Fibroblast of mammary gland (primary cell): ENCODE measurements at regions not wholly inside any gene's neighbourhood (a gene's known extent, or its start where the extent isn't known, plus 50 kb on each side); places are given as distances from the start of the nearest gene placed in this dataset.

Experiments used
- DNase-seq: peaks from one replicate; pipeline ENCODE4 v3.0.0-alpha.2; 2010; ENCODE audit warnings: low read depth
- H3K4me3 ChIP-seq: 2 replicates; pipeline ENCODE4 v1.5.1; 2011; ENCODE audit warnings: low read depth, mild to moderate bottlenecking, low read length, moderate library complexity; ENCODE audit not compliant: control insufficient read depth
- TF ChIP-seq, protein P1 (sequence below): conservative IDR thresholded peaks from 2 replicates; pipeline ENCODE4 v1.5.1; 2011; ENCODE audit warnings: low read depth, low read length, inconsistent platforms; ENCODE audit not compliant: control insufficient read depth, insufficient read depth

DNA sequence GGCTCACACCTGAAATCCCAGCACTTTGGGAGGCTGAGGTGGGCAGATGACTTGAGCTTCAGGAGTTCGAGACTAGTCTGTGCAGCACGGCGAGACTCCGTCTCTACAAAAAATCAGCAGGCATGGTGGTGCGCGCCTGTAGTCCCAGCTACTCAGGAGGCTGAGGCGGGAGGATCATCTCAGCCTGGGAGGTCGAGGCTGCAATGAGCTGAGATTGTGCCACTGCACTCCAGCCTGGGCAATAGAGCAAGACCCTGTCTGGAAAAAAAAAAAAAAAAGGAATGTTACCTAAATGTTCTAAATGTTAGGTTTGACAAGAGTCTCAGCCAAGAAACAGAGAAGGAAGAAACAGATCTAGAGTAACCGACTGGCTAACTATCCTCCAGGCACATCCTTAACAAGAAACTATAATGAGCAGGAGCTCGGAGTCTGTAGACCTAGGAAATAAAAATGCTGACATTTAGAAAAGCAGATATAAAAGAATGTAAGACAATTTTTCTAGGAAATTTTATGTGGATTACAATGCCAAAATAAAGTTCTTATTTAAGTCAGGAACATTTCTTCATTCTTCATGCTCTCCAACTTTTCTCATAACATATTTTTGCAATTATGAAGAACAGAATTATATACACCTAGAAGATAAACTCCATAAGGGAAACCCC lies 166.6 kb upstream of the TBCA start:
- TF ChIP-seq, protein P1, sequence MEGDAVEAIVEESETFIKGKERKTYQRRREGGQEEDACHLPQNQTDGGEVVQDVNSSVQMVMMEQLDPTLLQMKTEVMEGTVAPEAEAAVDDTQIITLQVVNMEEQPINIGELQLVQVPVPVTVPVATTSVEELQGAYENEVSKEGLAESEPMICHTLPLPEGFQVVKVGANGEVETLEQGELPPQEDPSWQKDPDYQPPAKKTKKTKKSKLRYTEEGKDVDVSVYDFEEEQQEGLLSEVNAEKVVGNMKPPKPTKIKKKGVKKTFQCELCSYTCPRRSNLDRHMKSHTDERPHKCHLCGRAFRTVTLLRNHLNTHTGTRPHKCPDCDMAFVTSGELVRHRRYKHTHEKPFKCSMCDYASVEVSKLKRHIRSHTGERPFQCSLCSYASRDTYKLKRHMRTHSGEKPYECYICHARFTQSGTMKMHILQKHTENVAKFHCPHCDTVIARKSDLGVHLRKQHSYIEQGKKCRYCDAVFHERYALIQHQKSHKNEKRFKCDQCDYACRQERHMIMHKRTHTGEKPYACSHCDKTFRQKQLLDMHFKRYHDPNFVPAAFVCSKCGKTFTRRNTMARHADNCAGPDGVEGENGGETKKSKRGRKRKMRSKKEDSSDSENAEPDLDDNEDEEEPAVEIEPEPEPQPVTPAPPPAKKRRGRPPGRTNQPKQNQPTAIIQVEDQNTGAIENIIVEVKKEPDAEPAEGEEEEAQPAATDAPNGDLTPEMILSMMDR = no peak
- no peak overlapping the region for H3K4me3 ChIP-seq
- DNase-seq = no peak

DNA sequence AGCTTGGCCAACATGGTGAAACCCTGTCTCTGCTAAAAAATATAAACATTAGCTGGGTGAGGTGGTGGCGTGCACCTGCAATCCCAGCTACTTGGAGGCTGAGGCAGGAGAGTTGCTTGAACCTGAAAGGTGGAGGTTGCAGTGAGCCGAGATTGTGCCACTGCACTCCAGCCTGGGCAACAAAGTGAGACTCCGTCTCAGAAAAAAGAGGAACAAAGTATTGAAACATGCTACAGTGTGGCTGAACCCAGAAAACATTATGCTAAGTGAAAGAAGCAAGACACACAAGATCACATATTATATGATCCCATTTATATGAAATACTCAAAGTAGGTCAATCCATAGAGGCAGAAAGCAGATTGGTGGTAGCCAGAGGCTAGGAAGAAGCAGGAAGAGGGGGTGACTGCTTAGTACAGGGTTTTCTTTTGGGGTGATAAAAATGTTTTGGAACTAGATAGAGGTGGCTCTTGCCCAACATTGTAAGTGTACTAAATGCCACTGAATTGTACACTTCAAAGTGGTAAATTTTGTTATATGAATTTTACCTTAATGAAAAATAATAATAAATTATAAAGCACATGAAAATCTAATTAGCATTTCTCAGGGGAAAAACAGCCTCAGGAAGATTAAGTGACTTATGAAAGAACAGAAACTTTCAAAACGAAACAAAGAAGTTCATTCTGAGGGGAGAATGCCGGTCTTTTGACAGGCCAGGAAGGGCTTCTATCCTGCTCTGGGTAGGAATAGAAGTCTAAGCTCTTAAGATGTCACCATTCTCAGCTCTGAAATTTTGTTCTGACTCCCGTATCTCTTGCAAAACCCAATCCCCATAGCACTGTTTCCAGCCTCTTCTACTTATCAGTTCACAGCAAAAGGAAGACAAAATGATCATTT lies 161.1 kb upstream of the TBCA start:
- TF ChIP-seq, protein P1 = no peak
- DNase-seq = no peak
- H3K4me3 ChIP-seq = no peak overlapping the region

DNA sequence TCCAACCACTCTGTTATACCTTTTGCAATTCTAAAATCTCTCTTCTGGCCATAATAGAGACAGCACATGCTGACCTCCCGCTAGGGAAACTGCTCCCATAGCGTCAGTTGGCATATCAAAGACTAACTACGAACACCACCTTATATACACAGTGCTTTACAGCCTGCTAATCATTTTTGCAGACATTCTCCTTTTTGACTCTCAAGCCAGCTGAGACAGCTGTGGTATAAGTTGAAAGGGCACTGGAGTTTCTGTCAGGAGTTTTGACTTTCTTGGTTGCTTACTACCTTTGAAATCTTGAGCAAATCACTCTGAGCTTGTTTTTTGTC lies 160.2 kb upstream of the TBCA start:
- no peak overlapping the region for H3K4me3 ChIP-seq
- TF ChIP-seq, protein P1 = no peak
- no peak for DNase-seq

DNA sequence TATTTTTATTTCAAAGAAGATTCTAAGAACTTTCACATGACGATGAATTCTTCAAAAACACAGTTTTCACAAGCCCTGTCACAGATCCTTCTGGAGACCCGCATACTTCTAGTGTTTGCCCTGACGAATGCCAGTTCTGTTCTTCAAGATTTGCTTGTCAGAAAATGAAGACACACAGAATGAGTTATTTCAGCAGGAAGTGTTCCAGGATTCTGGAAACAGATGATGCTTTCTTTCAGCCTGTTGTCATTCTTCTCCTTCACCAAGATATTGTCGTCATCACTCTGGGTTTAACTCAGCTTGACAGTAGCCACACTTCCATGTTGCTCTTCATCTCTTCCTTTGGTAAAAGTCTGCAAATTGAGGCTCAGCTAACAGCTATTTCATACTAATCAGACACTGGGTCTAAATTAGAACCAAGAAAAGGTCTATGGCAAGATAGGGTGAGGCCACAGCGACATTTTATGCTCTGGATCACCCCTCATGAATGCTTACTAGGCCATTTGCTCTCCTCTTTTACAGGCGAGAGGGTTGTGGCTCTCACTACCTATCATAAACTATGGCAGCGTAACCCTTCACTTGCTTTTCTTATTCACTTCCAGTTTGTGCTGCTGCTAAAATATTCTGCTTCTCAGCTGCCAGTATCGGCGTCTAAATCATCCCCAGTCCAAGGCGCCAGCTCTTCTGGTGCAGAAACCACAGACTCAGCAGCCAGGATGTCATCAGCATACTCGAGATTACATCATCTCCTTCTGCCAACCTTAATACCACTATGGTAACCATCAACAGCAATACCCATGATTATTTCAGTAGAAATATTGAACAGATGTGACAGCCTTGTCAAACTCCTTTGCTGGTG lies 159.6 kb upstream of the TBCA start:
- TF ChIP-seq, protein P1 = no peak
- no peak overlapping the region for H3K4me3 ChIP-seq
- peak; percentile 11 for DNase-seq

DNA sequence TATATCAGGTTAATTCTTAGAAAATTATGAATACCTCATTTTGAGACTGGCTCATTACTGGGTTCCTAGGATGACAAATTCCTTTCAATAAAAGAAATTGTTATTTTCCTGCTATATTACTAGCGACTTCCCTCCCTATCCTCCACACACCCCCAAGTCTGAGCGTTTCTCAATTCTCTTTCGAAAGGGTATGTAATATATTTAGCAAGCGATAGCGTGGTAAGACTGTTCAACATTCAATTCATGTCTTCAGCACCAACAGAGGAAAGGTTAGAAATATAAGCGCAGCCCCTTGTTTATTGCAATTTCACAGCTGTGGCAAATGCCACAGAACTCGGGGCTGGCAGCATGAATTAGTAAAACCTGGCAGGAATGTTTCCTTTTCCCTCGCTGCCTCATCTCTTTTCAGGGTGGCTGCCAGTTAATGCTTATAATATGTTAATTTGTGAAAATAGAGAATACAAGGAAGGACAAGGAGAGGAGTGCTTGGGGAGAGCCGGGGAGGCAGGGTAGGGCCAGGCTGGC lies 152.7 kb upstream of the TBCA start:
- no peak overlapping the region for H3K4me3 ChIP-seq
- DNase-seq = no peak
- TF ChIP-seq, protein P1 = no peak

DNA sequence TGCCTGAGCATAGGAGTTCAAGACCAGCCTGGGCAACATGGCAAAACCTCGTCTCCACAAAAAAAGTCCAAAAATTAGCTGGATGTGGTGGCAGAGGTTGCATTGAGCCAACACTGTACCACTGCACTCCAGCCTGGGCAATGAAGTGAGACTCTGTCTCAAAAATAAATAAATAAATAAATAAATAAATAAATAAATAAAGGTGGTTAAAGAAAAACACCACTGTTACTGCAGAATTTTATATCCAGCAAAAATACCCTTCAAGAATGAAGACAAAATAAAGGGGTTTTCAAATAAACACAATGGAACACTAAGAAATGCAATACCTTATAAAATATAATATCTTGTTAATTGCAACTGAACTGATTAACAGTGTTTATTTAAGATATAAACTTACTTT lies 150.2 kb upstream of the TBCA start:
- TF ChIP-seq, protein P1 = no peak
- DNase-seq = no peak
- no peak overlapping the region for H3K4me3 ChIP-seq
